Superior temporal gyrus (tissue), 1 donor: ENCODE measurements at regions not wholly inside any gene's neighbourhood (a gene's known extent, or its start where the extent isn't known, plus 50 kb on each side); places are given as distances from the start of the nearest gene placed in this dataset.
"Not testable (repeated sequence)": the region's sequence is repeated elsewhere in the genome, so short reads cannot be mapped to it uniquely, and the experiment has no call there.

ENCODE experiments used
- DNase-seq: peaks from one replicate; pipeline ENCODE4 v3.0.0-alpha.2; 2016; ENCODE audit errors: extremely low spot score

- no peak for DNase-seq
Measured at GRCh38 chr6:145271040-145271439, 464.3 kb downstream of the EPM2A start.

DNA sequence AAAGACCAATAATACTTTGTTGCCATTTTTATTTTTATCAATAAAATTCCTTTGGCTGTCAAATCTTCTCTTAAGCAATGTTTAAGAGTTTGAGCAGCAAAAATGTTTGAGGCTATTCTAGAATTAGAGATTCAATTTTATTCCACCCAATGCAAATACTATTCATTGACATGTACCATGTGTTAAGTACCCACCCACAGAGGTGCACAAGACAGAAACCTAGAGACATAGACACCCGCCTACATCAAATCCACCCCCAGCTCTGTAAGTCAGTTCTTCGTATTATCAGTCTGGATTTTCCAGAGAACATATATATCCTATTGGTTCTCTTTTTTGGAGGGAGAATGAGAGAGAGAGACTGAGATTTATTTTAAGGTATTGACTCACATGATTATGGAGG, 463.7 kb downstream of the EPM2A start:
- DNase-seq, result no peak

GRCh38 chr6:145272246-145272645, 463.1 kb downstream of the EPM2A start:
- DNase-seq, result no peak

DNA sequence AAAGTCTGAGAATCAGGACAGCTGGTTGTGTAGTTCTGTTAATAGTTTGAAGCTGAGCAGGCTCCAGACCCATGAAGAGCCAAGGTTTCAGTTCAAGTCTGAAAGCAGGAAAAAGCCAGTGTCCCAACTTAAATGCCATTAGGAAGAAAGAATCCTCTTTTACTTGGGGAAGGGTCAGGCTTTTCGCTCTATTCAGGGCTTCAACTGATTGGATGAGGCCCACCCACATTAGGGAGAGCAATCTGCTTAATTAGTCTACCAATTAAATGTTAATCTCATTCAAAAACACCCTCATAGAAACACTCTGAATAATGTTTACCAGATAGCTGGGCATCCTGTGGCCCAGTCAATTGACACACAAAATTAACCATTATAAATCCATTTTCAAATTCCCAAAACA, 462.2 kb downstream of the EPM2A start:
- DNase-seq, result no peak

DNA sequence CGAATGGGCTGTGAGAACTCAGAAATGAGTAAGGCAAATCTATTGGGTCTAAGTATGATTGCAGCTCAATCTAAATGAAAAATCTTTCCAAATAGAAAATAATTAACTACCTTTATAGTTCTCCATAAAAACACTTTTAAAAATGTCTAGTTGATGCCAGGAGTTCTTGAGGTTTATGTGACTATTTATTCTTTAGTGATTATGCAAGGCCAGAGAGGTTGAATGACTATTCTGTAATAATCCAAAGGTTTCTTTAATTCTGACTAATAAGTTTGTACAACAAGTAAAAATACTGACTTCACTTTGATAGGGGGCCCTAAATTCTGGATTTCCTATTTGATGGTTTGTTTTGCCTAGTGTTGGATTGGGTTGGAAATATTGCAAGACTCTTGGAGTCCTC, 461.2 kb downstream of the EPM2A start:
- DNase-seq, result no peak

GRCh38 chr6:145275019-145275418, 460.3 kb downstream of the EPM2A start:
- DNase-seq, result no peak

- no peak for DNase-seq
Measured at GRCh38 chr6:145275787-145276186, 459.5 kb downstream of the EPM2A start.

DNA sequence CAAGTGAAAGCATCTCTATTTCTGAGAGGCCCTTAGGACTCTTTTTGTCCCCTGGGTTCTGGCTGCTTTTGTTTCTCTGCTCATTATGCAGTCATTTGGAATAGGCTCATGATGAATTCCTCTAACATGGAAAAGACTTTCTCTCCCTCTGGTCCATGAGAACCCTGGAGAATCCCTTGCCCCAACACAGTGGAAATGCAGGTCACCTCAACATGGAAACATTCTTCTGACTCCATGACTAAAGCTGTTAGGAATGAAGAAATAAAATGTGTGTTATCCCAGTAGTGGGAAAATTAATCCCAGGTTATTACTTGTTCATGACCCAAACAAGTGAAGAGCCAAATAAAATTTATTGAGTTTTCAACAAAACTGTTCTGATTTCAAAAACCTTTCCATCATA, 458.6 kb downstream of the EPM2A start:
- no peak for DNase-seq

- no peak for DNase-seq
Measured at GRCh38 chr6:145277358-145278086, 457.8 kb downstream of the EPM2A start.

- no peak for DNase-seq
Measured at GRCh38 chr6:145278163-145278807, 457.0 kb downstream of the EPM2A start.

- no peak for DNase-seq
Measured at GRCh38 chr6:145279551-145279950, 455.8 kb downstream of the EPM2A start.

- DNase-seq, result no peak
Measured at GRCh38 chr6:145279993-145280392, 455.3 kb downstream of the EPM2A start.

GRCh38 chr6:145283209-145283608, 452.1 kb downstream of the EPM2A start:
- DNase-seq, result not testable (repeated sequence)

GRCh38 chr6:145283856-145284255, 451.5 kb downstream of the EPM2A start:
- no peak for DNase-seq

DNA sequence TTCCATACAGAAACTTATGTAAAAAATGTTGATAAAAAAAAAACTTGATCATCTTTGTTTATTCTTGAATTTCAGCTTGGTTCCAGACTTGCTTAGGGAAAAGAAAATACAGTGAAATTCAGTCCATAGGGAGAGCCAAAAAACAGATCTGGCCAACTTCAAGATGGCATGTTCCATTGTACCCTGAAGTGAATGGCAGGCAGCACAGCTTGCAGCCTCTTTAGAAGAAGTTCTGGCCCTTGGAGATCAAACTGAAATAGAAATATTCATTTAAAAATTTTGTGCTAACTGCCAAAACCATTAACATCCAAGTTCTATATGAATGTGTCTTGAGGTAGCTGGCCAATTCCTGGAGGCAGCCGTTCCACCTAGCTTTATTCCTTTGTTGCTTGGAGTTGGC, 448.4 kb downstream of the EPM2A start:
- no peak for DNase-seq

- no peak for DNase-seq
Measured at GRCh38 chr6:145289573-145289972, 445.7 kb downstream of the EPM2A start.

DNA sequence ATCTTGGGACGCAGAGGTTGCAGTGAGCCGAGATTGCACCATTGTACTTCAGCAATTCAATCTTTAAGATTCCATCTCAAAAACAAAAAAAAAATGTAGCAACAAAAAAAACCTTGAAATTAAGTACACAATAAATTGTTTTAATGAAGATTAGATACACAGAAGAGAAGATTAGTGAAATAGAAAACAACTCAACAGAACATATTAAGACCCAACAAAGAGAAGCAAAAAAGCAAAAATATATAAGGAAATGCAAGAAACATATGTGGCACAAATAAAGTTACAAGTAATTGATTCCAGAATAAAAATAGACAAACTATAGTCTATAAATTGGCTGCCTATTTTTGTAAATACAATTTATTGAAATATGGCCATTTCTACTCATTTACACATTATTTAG, 445.2 kb downstream of the EPM2A start:
- DNase-seq, result no peak

DNA sequence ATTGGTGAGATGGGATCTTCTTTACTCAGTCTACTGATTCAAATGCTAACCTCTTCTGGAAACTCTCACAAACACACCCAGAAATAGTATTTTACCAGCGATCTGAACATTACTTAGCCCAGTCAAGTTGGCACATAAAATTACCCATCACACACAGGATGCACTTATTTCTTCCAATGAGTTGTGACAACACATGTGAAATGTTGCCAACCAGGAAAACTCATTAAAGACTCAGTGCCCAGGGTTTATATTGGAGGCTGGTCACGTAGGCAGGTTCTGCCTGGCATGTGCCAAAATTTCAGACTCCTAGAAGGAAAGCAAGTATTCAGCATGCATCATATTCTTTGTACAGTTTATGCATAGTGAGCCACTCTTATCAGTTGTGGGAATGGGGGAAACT, 443.3 kb downstream of the EPM2A start:
- no peak for DNase-seq

GRCh38 chr6:145294942-145295341, 440.4 kb downstream of the EPM2A start:
- no peak for DNase-seq

GRCh38 chr6:145295746-145296145, 439.6 kb downstream of the EPM2A start:
- DNase-seq, result no peak

GRCh38 chr6:145305670-145306069, 429.6 kb downstream of the EPM2A start:
- DNase-seq, result no peak

DNA sequence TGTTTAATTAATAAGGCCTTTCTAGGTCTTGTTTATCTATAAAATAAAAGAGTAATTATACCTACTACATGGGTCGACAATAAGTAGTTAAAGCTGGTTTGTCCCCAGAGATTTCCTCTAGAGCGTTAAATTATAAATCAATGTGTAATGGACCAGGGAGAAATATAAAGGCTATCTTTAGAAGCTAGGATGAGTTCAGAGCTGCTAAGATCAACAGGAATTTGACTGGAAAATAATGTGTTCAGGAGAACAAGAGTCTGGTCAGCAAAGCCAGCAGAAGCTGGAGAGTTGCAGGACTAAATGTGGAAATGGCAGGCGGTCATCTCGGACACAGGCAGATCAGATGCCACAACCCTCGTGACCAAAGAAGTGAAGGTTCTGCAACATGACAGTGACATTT, 428.8 kb downstream of the EPM2A start:
- DNase-seq, result no peak

DNA sequence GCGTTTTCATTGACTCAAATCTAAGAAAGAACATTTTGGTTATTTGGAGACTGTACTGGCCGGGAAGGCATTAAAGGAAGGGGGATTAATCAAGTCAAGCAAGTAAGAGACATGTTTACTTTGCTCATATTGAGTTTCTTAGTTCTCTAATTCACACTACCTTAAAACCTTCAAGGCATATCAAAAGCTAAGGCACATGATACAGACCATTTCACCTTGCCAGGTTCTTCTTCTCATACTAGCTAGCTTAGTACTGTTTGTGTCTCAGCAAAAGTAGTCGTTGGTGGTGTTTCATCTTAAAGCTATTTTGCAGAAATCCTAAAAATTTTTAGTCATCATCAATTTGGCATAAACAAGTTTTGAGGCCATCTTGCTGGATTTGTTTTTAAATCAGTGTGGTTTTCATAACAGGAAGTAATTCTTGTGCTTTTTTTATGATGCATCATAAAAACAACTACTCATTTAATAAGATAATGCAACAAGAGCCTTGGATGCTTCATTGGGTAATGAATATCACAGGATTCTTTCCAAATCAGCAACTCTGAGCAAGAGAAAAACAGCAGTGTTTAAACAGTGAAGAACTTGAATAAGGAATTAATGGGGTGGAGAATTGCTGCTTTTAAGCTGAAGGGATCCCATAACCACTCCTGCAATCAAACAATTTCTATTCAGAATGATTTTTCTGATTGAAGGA, 425.3 kb downstream of the EPM2A start:
- DNase-seq, result no peak
